ENCODE measurements at regions not wholly inside any gene's neighbourhood (a gene's known extent, or its start where the extent isn't known, plus 50 kb on each side); places are given as distances from the start of the nearest gene placed in this dataset.
"Not testable (repeated sequence)": the region's sequence is repeated elsewhere in the genome, so short reads cannot be mapped to it uniquely, and the experiment has no call there.

DNA sequence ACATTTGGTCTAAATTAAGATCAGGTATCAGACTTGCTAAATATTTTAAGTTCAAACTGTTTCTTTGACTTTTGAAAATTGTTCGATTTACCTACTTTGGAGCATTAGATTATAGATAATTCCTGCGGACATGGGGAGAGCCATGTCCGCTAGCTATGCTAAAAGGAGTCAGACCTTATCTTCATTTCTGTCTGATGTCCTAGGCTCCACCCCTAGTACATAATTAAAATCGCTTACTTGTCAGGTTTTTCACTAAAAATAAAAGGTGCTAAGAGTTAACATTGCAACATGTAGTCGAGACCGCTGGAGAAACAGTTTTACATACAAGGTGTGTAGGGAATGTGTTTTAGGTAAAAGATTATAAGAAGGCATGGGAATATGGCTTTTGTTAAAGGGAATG lies 71.9 kb upstream of the EPS8L3 start:
- H3K4me1 ChIP-seq (ENCODE audit: low read length); H3K27ac ChIP-seq (ENCODE audit: low read length); H3K9ac ChIP-seq (ENCODE audit: low read length); DNase-seq; H3K4me2 ChIP-seq (ENCODE audit: low read depth, low read length, poor library complexity, severe bottlenecking); H3K27me3 ChIP-seq (ENCODE audit: low read length); H3K36me3 ChIP-seq (ENCODE audit: insufficient read depth, low read length); H2AFZ ChIP-seq (ENCODE audit: low read length); H3K4me3 ChIP-seq (ENCODE audit: low read length); H4K20me1 ChIP-seq (ENCODE audit: insufficient read depth, low read depth, low read length); H3K9me2 ChIP-seq (replicated peaks; ENCODE audit: insufficient read depth, low read length); H3K79me2 ChIP-seq (ENCODE audit: low read length); H3K9me3 ChIP-seq (ENCODE audit: low read length): not testable (repeated sequence)

DNA sequence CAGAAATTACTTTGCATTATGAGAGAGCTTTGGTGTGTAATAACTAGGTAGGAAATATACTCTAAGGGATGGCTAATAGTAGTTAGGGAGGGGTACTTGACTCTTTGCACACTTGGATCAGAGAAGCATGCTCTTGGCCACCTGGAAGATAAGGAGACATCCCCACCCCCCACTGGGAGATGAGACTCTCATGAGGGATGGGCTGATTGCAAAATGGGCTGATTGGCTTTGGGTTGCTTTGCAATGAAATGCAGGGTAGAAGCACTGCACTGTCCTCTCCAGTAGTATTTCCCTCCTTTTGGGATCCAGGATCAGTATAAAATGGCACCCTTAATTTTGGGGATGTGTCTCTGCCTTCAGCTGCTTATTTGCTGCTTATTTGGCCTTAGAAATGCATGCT lies 71.2 kb upstream of the EPS8L3 start:
- no peak for DNase-seq
- H4K20me1 ChIP-seq (ENCODE audit: insufficient read depth, low read depth, low read length), result no peaks in the 10 kb centered on the region
- H3K27me3 ChIP-seq (ENCODE audit: low read length), result peaks cover under 1% of the 10 kb centered on the region; the same call in 1 of the 2 replicates
- no peak overlapping the region for H3K27ac ChIP-seq (ENCODE audit: low read length)
- no peak overlapping the region for H2AFZ ChIP-seq (ENCODE audit: low read length)
- no peak overlapping the region for H3K9ac ChIP-seq (ENCODE audit: low read length)
- H3K4me1 ChIP-seq (ENCODE audit: low read length), result no peaks in the 10 kb centered on the region
- H3K4me3 ChIP-seq (ENCODE audit: low read length), result no peak overlapping the region
- no peaks in the 10 kb centered on the region for H3K36me3 ChIP-seq (ENCODE audit: insufficient read depth, low read length)
- H3K79me2 ChIP-seq (ENCODE audit: low read length), result no peaks in the 10 kb centered on the region
- no peaks in the 10 kb centered on the region for H3K9me2 ChIP-seq (replicated peaks; ENCODE audit: insufficient read depth, low read length)
- no peak overlapping the region for H3K4me2 ChIP-seq (ENCODE audit: low read depth, low read length, poor library complexity, severe bottlenecking)
- H3K9me3 ChIP-seq (ENCODE audit: low read length), result no peaks in the 10 kb centered on the region

DNA sequence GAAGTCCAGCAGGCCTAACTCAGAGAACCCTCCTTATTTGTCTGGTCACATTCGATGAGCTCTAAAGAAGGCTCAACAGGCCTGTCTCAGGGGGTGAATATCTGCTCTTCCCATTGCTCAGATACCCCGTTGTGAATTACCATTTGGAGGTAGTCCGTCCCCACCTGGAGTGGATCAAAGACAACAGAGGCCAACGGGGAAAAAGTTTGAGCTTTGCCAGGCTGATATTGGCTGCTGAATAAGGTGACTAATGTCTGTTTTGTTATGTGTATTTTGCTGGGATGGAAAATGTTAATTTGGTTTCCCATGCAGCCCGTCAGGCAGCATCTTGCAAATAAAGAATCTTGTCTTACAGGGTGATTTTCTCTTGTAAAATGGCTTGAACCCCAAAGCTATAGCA lies 69.2 kb upstream of the EPS8L3 start:
- Histone ChIP-seq H4K20me1 (ENCODE audit: insufficient read depth, low read depth, low read length) (no peaks in the 10 kb centered on the region), H3K4me2 (ENCODE audit: low read depth, low read length, poor library complexity, severe bottlenecking) (no peak overlapping the region), H3K4me1 (ENCODE audit: low read length) (no peaks in the 10 kb centered on the region), H3K27ac (ENCODE audit: low read length) (no peak overlapping the region), H3K27me3 (ENCODE audit: low read length) (no peaks in the 10 kb centered on the region), H3K9ac (ENCODE audit: low read length) (no peak overlapping the region), H2AFZ (ENCODE audit: low read length) (no peak overlapping the region), H3K4me3 (ENCODE audit: low read length) (no peak overlapping the region), H3K36me3 (ENCODE audit: insufficient read depth, low read length) (no peaks in the 10 kb centered on the region), H3K9me3 (ENCODE audit: low read length) (no peaks in the 10 kb centered on the region), H3K9me2 (replicated peaks; ENCODE audit: insufficient read depth, low read length) (no peaks in the 10 kb centered on the region), H3K79me2 (ENCODE audit: low read length) (no peaks in the 10 kb centered on the region)
- no peak for DNase-seq

DNA sequence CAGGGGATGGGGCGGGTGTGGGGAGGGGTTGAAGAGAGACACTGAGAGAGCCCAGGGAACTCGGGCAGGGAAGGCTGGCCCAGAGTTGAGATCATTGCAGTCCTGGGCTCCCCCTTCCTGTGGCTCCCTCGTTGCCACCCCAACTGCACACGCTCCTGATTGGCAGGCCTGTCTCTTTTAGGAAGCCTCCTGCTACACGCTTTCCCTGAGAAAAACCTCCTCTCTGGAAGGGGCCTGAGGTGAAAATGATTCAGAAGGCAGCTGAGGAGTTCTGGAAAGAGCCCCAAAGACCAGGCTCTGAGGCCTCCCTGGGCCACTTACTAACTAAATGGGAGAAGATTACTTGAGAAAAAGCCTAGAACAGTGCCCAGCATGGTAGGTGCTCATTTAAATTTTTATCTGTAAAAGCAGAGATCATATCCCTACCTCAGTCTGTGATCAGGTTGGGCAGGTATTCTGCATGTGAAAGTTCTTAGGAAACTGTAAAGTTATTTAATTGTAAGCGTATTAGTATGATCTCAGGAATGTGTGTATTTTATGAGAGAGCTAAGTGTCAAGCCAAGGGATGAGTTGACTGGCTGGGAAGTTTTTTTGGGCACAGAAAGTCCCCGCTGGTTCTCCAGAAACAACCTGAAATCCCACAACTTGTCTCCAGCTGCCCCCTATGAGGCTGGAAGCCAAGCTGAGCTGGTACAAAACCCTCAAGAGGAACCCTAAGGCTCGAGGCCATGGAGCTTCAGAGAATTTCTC lies 65.2 kb upstream of the EPS8L3 start:
- Histone ChIP-seq H3K9ac (ENCODE audit: low read length) (no peak overlapping the region), H3K27ac (ENCODE audit: low read length) (no peak overlapping the region), H3K9me3 (ENCODE audit: low read length) (no peaks in the 10 kb centered on the region), H3K27me3 (ENCODE audit: low read length) (no peaks in the 10 kb centered on the region), H2AFZ (ENCODE audit: low read length) (no peak overlapping the region), H3K4me1 (ENCODE audit: low read length) (no peaks in the 10 kb centered on the region), H3K79me2 (ENCODE audit: low read length) (no peaks in the 10 kb centered on the region), H3K4me3 (ENCODE audit: low read length) (no peak overlapping the region), H3K9me2 (replicated peaks; ENCODE audit: insufficient read depth, low read length) (no peaks in the 10 kb centered on the region), H3K4me2 (ENCODE audit: low read depth, low read length, poor library complexity, severe bottlenecking) (no peak overlapping the region), H4K20me1 (ENCODE audit: insufficient read depth, low read depth, low read length) (no peaks in the 10 kb centered on the region), H3K36me3 (ENCODE audit: insufficient read depth, low read length) (no peaks in the 10 kb centered on the region)
- DNase-seq, result no peak

DNA sequence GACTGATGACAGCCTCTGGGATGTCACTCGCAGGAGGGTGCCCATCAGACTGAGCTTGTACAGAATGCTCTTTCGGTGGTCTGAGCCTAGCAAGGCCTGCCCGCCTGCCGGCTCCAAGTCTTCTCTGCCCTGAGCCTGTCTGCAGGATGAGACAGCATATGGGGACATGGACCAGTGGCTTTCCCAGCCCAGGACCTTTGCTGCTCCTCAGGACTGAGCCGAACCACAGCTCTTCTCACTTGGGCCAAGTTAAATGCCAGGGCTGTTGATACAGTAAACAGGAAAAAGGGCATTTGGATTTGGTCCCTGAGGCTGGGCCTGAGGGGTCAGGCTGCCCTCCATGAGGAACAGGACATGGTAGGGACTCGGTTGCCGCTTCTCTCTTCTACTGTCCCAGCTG lies 64.3 kb upstream of the EPS8L3 start:
- no peaks in the 10 kb centered on the region for H3K36me3 ChIP-seq (ENCODE audit: insufficient read depth, low read length)
- DNase-seq, result no peak
- H3K4me1 ChIP-seq (ENCODE audit: low read length), result no peaks in the 10 kb centered on the region
- H2AFZ ChIP-seq (ENCODE audit: low read length), result no peak overlapping the region
- H3K27me3 ChIP-seq (ENCODE audit: low read length), result no peaks in the 10 kb centered on the region
- H3K4me2 ChIP-seq (ENCODE audit: low read depth, low read length, poor library complexity, severe bottlenecking), result no peak overlapping the region
- H3K9me3 ChIP-seq (ENCODE audit: low read length), result no peaks in the 10 kb centered on the region
- H3K27ac ChIP-seq (ENCODE audit: low read length), result no peak overlapping the region
- H3K79me2 ChIP-seq (ENCODE audit: low read length), result no peaks in the 10 kb centered on the region
- no peak overlapping the region for H3K9ac ChIP-seq (ENCODE audit: low read length)
- H4K20me1 ChIP-seq (ENCODE audit: insufficient read depth, low read depth, low read length), result peaks cover 3% of the 10 kb centered on the region; the same call in 1 of the 2 replicates
- no peak overlapping the region for H3K4me3 ChIP-seq (ENCODE audit: low read length)
- no peaks in the 10 kb centered on the region for H3K9me2 ChIP-seq (replicated peaks; ENCODE audit: insufficient read depth, low read length)

DNA sequence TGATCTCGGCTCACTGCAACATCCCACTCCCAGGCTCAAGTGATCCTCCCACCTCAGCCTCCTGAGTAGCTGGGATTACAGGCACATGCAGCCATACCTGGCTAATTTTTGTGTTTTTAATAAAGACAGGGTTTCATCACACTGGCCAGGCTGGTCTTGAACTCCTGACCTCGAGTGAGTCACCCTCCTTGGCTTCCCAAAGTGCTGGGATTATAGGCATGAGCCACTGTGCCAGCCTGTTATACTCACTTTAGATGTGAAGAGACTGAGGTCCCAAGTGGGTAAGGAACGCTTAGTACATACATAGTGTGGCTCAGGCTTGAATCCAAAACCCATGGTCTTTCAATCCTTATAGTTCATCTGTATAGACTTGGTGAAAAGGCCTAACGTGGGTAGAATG lies 63.7 kb upstream of the EPS8L3 start:
- Histone ChIP-seq H3K9ac (ENCODE audit: low read length) (no peak overlapping the region), H3K27me3 (ENCODE audit: low read length) (no peaks in the 10 kb centered on the region), H3K9me3 (ENCODE audit: low read length) (no peaks in the 10 kb centered on the region), H3K4me3 (ENCODE audit: low read length) (no peak overlapping the region), H4K20me1 (ENCODE audit: insufficient read depth, low read depth, low read length) (peaks cover 6% of the 10 kb centered on the region; the same call in 1 of the 2 replicates), H2AFZ (ENCODE audit: low read length) (no peak overlapping the region), H3K9me2 (replicated peaks; ENCODE audit: insufficient read depth, low read length) (no peaks in the 10 kb centered on the region), H3K27ac (ENCODE audit: low read length) (no peak overlapping the region), H3K36me3 (ENCODE audit: insufficient read depth, low read length) (no peaks in the 10 kb centered on the region), H3K4me1 (ENCODE audit: low read length) (no peaks in the 10 kb centered on the region), H3K79me2 (ENCODE audit: low read length) (no peaks in the 10 kb centered on the region), H3K4me2 (ENCODE audit: low read depth, low read length, poor library complexity, severe bottlenecking) (no peak overlapping the region)
- no peak for DNase-seq

DNA sequence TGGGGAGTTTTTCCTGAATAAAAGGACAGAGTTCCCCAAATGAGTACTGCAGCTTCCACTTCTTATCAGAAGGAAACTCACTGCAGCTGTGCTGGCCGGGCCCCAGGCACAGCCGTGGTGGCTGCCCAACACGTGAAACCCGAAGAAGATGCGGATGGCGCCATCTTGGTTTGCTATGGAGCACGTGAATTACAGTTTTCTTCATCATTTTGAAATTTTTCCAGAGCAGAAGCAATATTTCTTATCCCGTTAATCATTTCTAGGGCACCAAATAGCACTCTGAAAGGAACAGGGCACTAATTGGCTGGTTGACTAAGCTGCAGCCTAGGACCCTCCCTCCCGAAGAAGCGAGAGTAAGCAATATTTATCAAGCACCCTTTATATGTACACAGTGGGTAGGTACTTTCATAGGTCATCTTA lies 63.2 kb upstream of the EPS8L3 start:
- H2AFZ ChIP-seq (ENCODE audit: low read length), result no peak overlapping the region
- H3K4me3 ChIP-seq (ENCODE audit: low read length), result no peak overlapping the region
- H3K9me3 ChIP-seq (ENCODE audit: low read length), result no peaks in the 10 kb centered on the region
- H3K79me2 ChIP-seq (ENCODE audit: low read length), result no peaks in the 10 kb centered on the region
- H3K9me2 ChIP-seq (replicated peaks; ENCODE audit: insufficient read depth, low read length), result no peaks in the 10 kb centered on the region
- no peaks in the 10 kb centered on the region for H3K27me3 ChIP-seq (ENCODE audit: low read length)
- no peaks in the 10 kb centered on the region for H3K4me1 ChIP-seq (ENCODE audit: low read length)
- no peak overlapping the region for H3K4me2 ChIP-seq (ENCODE audit: low read depth, low read length, poor library complexity, severe bottlenecking)
- no peak for DNase-seq
- H4K20me1 ChIP-seq (ENCODE audit: insufficient read depth, low read depth, low read length), result peaks cover 7% of the 10 kb centered on the region; the same call in 1 of the 2 replicates
- H3K36me3 ChIP-seq (ENCODE audit: insufficient read depth, low read length), result no peaks in the 10 kb centered on the region
- no peak overlapping the region for H3K27ac ChIP-seq (ENCODE audit: low read length)
- no peak overlapping the region for H3K9ac ChIP-seq (ENCODE audit: low read length)

DNA sequence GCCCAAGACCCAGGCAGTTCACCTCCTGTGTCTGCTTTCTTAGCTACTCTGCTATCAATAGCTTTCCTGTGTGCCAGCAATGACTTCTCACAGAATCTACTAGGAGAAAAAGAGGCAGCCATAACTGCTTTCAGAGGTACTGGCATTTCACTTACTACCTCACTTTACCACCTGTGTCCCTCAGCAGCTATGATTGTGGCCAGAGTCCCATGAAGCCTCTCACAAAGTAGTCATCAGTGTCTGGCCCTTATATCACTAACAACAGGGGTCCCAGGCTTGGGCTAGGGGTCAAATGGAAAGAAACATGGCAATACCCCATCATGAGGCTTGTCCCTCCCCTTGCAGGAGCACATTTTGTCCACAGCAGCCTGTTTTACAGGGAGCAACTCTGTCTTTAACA lies 62.7 kb upstream of the EPS8L3 start:
- Histone ChIP-seq H3K27me3 (ENCODE audit: low read length) (no peaks in the 10 kb centered on the region), H3K9me2 (replicated peaks; ENCODE audit: insufficient read depth, low read length) (no peaks in the 10 kb centered on the region), H4K20me1 (ENCODE audit: insufficient read depth, low read depth, low read length) (peaks cover 9% of the 10 kb centered on the region; the same call in 1 of the 2 replicates), H3K9ac (ENCODE audit: low read length) (no peak overlapping the region), H3K9me3 (ENCODE audit: low read length) (no peaks in the 10 kb centered on the region), H3K4me1 (ENCODE audit: low read length) (no peaks in the 10 kb centered on the region), H3K4me3 (ENCODE audit: low read length) (no peak overlapping the region), H3K36me3 (ENCODE audit: insufficient read depth, low read length) (no peaks in the 10 kb centered on the region), H3K79me2 (ENCODE audit: low read length) (no peaks in the 10 kb centered on the region), H3K4me2 (ENCODE audit: low read depth, low read length, poor library complexity, severe bottlenecking) (no peak overlapping the region), H3K27ac (ENCODE audit: low read length) (no peak overlapping the region), H2AFZ (ENCODE audit: low read length) (no peak overlapping the region)
- DNase-seq, result no peak

Data from Karpas-422 (cell line).